Uterus (tissue), 2 donors: ENCODE measurements at regions not wholly inside any gene's neighbourhood (a gene's known extent, or its start where the extent isn't known, plus 50 kb on each side); places are given as distances from the start of the nearest gene placed in this dataset.

ENCODE experiments used
- CTCF ChIP-seq, 4 experiments: fragments of 200-600 bp in 2 of 4; fragments of 450-650 bp in 2 of 4; sonication (generic) in 2 of 4; IDR thresholded peaks; one replicate each; pipeline ENCODE4 v1.5.1; 2016 to 2019; ENCODE audit warnings: antibody characterized with exemption in 4 of 4, mild to moderate bottlenecking in 2 of 4, moderate library complexity in 1 of 4
- POLR2A ChIP-seq, 2 donors: fragments of 450-650 bp; IDR thresholded peaks; one replicate each; pipeline ENCODE4 v1.6.1; 2016; ENCODE audit warnings: antibody characterized with exemption in 2 of 2, mild to moderate bottlenecking in 1 of 2, moderate library complexity in 1 of 2

GRCh38 chr6:87840324-87840723 lies 138.3 kb upstream of the AKIRIN2 start:
- TF ChIP-seq CTCF (IDR thresholded peaks at IDR 0.05) (no peak), POLR2A (IDR thresholded peaks at IDR 0.05) (no peak)
